B cell (primary cell): ENCODE measurements at regions not wholly inside any gene's neighbourhood (a gene's known extent, or its start where the extent isn't known, plus 50 kb on each side); places are given as distances from the start of the nearest gene placed in this dataset.

Source experiments
- ATAC-seq: fragments of 200-7000 bp; cut with Tn5 transposase; one replicate; pipeline ENCODE4 v1.10.0; 2021; ENCODE audit warnings: low read depth, mild to moderate bottlenecking, moderate number of reproducible peaks, moderate library complexity
- CTCF ChIA-PET: fragments of 350-600 bp; sonication (Branson Sonifier 250); formaldehyde crosslinking; loops from one replicate; lab custom pipeline; 2021; ENCODE audit warnings: antibody characterized with exemption, inconsistent platforms; lab: Charles Lee
- POLR2A ChIA-PET: fragments of 350-600 bp; sonication (Branson Sonifier 250); formaldehyde crosslinking; loops from one replicate; lab custom pipeline; 2021; ENCODE audit warnings: antibody characterized with exemption; lab: Charles Lee
- DNase-seq: peaks from one replicate; pipeline ENCODE4 v3.0.0; 2013
- H2AFZ ChIP-seq: 2 replicates; pipeline ENCODE4 v1.6.1; 2012; ENCODE audit warnings: mild to moderate bottlenecking, low read depth, low read length; ENCODE audit not compliant: insufficient read depth, poor library complexity, severe bottlenecking
- H3K27ac ChIP-seq, 2 donors: 1 replicate in 1 of 2; 2 replicates in 1 of 2; pipeline ENCODE4 v1.5.1; 2012 to 2013; ENCODE audit warnings: low read length in 2 of 2, mild to moderate bottlenecking in 2 of 2, moderate library complexity in 1 of 2
- H3K27me3 ChIP-seq, 4 experiments: fragments of 200-600 bp in 1 of 4; sonication (generic) in 1 of 4; replicated peaks in 1 of 4; 1 replicate in 2 of 4; 2 replicates in 2 of 4; pipeline versions ENCODE4 v1.6.1 to v1.7.0; 2013 to 2016; ENCODE audit warnings: low read length in 3 of 4, mild to moderate bottlenecking in 2 of 4, mixed read lengths in 1 of 4, moderate library complexity in 1 of 4; ENCODE audit not compliant: insufficient read depth in 4 of 4, control insufficient read depth in 3 of 4; ENCODE audit errors: control extremely low read depth in 1 of 4
- H3K36me3 ChIP-seq, 2 experiments: replicated peaks in 1 of 2; 1 replicate in 1 of 2; 2 replicates in 1 of 2; pipeline versions ENCODE4 v1.6.1 to v1.7.1; 2013; ENCODE audit warnings: low read length in 1 of 2; ENCODE audit not compliant: insufficient read depth in 2 of 2, control insufficient read depth in 1 of 2; ENCODE audit errors: control extremely low read depth in 1 of 2, extremely low read depth in 1 of 2
- H3K4me1 ChIP-seq, 2 donors: fragments of 200-600 bp in 1 of 2; sonication (generic) in 1 of 2; 1 replicate in 1 of 2; 2 replicates in 1 of 2; pipeline versions ENCODE4 v1.5.1 to v1.6.1; 2013 to 2017; ENCODE audit warnings: low read length in 2 of 2; ENCODE audit not compliant: control insufficient read depth in 2 of 2, insufficient read depth in 2 of 2
- H3K4me2 ChIP-seq: replicated peaks from 2 replicates; pipeline ENCODE3; 2012; ENCODE audit warnings: mild to moderate bottlenecking, low read depth, low read length; ENCODE audit not compliant: poor library complexity, severe bottlenecking
- H3K4me3 ChIP-seq, 5 experiments: fragments of 200-600 bp in 1 of 5; sonication (generic) in 1 of 5; 1 replicate in 3 of 5; 2 replicates in 2 of 5; pipeline versions ENCODE4 v1.5.1 to v1.7.0; 2011 to 2016; ENCODE audit warnings: low read length in 4 of 5, mild to moderate bottlenecking in 4 of 5, low read depth in 2 of 5, control low read depth in 1 of 5, moderate library complexity in 1 of 5; ENCODE audit not compliant: insufficient read depth in 1 of 5; ENCODE audit errors: control extremely low read depth in 1 of 5, extremely low read depth in 1 of 5
- H3K79me2 ChIP-seq: fragments of 200-600 bp; sonication (generic); one replicate; pipeline ENCODE4 v1.6.0; 2016; ENCODE audit warnings: low read length; ENCODE audit not compliant: control insufficient read depth, insufficient read depth
- H3K9ac ChIP-seq: fragments of 200-600 bp; sonication (generic); 2 replicates; pipeline ENCODE4 v1.6.1; 2017; ENCODE audit warnings: mild to moderate bottlenecking, low read length, moderate library complexity
- H3K9me3 ChIP-seq, 3 donors: one replicate each; pipeline versions ENCODE4 v1.6.1 to v1.7.1; 2013; ENCODE audit warnings: low read length in 2 of 3; ENCODE audit not compliant: control insufficient read depth in 2 of 3, insufficient read depth in 1 of 3; ENCODE audit errors: control extremely low read depth in 1 of 3
- H4K20me1 ChIP-seq: 2 replicates; pipeline ENCODE4 v1.6.0; 2012; ENCODE audit warnings: mild to moderate bottlenecking, low read length; ENCODE audit not compliant: insufficient read depth, control insufficient read depth, poor library complexity, severe bottlenecking
- H3K27ac Mint-ChIP-seq: one replicate; pipeline ENCODE4 v1.8.0; 2021; ENCODE audit warnings: mixed read lengths
- H3K27me3 Mint-ChIP-seq: one replicate; pipeline ENCODE4 v1.8.0; 2021; ENCODE audit warnings: mixed read lengths
- H3K4me1 Mint-ChIP-seq: one replicate; pipeline ENCODE4 v1.8.0; 2021; ENCODE audit warnings: mixed read lengths
- H3K4me3 Mint-ChIP-seq: one replicate; pipeline ENCODE4 v1.8.0; 2021; ENCODE audit warnings: mixed read lengths
- H3K9me3 Mint-ChIP-seq: one replicate; pipeline ENCODE4 v1.8.0; 2022; ENCODE audit warnings: mixed read lengths; ENCODE audit not compliant: insufficient read depth
- EZH2 ChIP-seq: IDR thresholded peaks from 2 replicates; pipeline ENCODE4 v1.6.1; 2012; ENCODE audit warnings: borderline replicate concordance, low read depth, mild to moderate bottlenecking, moderate library complexity, low read length; ENCODE audit not compliant: insufficient read depth, poor library complexity, severe bottlenecking
- WGBS: methylation state at CpG from one replicate; pipeline ENCODE4 v1.1.5; 2013; ENCODE audit warnings: missing lambda C conversion rate; ENCODE audit not compliant: insufficient coverage; 5-methylcytosine and 5-hydroxymethylcytosine counted together
- intact Hi-C: fragments of 100-400 bp; cut with micrococcal nuclease; formaldehyde crosslinking; loops from one replicate; pipeline ENCODE4 v1.10.0; 2022
- TF ChIP-seq, protein P1 (sequence below): fragments of 200-600 bp; IDR thresholded peaks from one replicate; pipeline ENCODE4 v1.8.0; 2022; ENCODE audit warnings: antibody characterized with exemption, mild to moderate bottlenecking

DNA sequence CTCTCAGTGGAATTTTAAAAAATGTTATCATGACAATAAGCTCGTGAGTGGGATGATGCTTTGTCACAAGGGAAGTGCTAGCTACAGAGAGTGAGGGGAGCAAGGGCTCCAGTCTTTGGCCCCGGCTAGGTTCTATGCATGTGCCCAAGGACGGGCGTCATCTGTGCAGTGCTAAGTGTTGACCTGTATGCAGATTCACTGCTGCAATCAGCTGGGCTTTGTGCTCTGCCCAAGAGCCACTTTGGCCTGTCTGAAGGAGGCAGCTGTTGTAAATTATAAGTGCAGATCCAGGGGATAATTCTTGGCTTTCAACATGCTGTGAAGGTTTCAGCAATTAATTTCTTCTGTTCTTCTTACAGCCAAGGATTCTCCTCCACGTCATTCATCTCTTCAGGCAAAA is 268.6 kb downstream of the PSAT1 start:
- no peaks in the 10 kb centered on the region for H3K36me3 ChIP-seq
- no peaks in the 10 kb centered on the region for H3K9me3 Mint-ChIP-seq
- POLR2A ChIA-PET: no interaction called here
- 95% methylated on average over 4 of the region's 5 CpGs for WGBS
- H3K4me1 ChIP-seq: no peaks in the 10 kb centered on the region
- no peaks in the 10 kb centered on the region for H3K4me1 Mint-ChIP-seq
- TF ChIP-seq, protein P1, sequence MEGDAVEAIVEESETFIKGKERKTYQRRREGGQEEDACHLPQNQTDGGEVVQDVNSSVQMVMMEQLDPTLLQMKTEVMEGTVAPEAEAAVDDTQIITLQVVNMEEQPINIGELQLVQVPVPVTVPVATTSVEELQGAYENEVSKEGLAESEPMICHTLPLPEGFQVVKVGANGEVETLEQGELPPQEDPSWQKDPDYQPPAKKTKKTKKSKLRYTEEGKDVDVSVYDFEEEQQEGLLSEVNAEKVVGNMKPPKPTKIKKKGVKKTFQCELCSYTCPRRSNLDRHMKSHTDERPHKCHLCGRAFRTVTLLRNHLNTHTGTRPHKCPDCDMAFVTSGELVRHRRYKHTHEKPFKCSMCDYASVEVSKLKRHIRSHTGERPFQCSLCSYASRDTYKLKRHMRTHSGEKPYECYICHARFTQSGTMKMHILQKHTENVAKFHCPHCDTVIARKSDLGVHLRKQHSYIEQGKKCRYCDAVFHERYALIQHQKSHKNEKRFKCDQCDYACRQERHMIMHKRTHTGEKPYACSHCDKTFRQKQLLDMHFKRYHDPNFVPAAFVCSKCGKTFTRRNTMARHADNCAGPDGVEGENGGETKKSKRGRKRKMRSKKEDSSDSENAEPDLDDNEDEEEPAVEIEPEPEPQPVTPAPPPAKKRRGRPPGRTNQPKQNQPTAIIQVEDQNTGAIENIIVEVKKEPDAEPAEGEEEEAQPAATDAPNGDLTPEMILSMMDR: no peak
- no peak for TF ChIP-seq EZH2
- H3K27ac Mint-ChIP-seq: no peak overlapping the region
- CTCF ChIA-PET: no interaction called here
- intact Hi-C loops: no loop called here
- H4K20me1 ChIP-seq: no peaks in the 10 kb centered on the region
- no peak overlapping the region for H3K4me3 Mint-ChIP-seq
- H3K4me3 ChIP-seq: no peak overlapping the region
- no peak overlapping the region for H2AFZ ChIP-seq
- no peaks in the 10 kb centered on the region for H3K27me3 Mint-ChIP-seq
- DNase-seq (no peak), ATAC-seq (no peak)
- no peaks in the 10 kb centered on the region for H3K9me3 ChIP-seq
- no peak overlapping the region for H3K4me2 ChIP-seq
- H3K9ac ChIP-seq: no peak overlapping the region
- no peak overlapping the region for H3K27ac ChIP-seq
- no peaks in the 10 kb centered on the region for H3K27me3 ChIP-seq
- H3K79me2 ChIP-seq: no peaks in the 10 kb centered on the region

DNA sequence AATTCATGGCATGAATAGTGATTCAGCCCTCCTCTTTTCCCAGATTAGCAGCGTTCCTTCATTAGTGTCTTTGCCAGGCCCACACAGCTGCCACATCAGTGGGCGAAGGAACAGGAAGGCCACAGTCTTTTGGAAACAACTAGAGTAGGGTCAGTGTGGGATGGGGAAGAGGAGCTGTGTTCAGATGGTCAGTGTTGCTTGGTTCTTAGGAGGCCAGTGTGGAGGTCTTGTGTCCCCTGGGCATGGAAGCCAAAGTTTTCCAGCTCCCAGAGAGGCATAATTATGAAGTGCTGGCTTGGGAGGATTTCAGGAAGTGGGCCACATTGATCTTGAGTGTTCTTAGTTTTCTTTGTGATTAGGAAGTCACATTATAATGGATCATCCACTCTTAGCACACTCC is 269.6 kb downstream of the PSAT1 start:
- H3K79me2 ChIP-seq: no peaks in the 10 kb centered on the region
- H3K4me1 ChIP-seq: no peaks in the 10 kb centered on the region
- no peak overlapping the region for H3K27ac Mint-ChIP-seq
- H3K4me3 ChIP-seq: no peak overlapping the region
- DNase-seq (no peak), ATAC-seq (no peak)
- no peak overlapping the region for H3K27ac ChIP-seq
- H3K9me3 Mint-ChIP-seq: no peaks in the 10 kb centered on the region
- no peak overlapping the region for H2AFZ ChIP-seq
- no peak for TF ChIP-seq EZH2
- TF ChIP-seq, protein P1: no peak
- POLR2A ChIA-PET: no interaction called here
- no peaks in the 10 kb centered on the region for H3K4me1 Mint-ChIP-seq
- H3K27me3 ChIP-seq: no peaks in the 10 kb centered on the region
- no peaks in the 10 kb centered on the region for H3K9me3 ChIP-seq
- H3K4me2 ChIP-seq: no peak overlapping the region
- intact Hi-C loops: no loop called here
- H3K36me3 ChIP-seq: no peaks in the 10 kb centered on the region
- H3K4me3 Mint-ChIP-seq: no peak overlapping the region
- CTCF ChIA-PET: no interaction called here
- no peaks in the 10 kb centered on the region for H3K27me3 Mint-ChIP-seq
- H3K9ac ChIP-seq: no peak overlapping the region
- no peaks in the 10 kb centered on the region for H4K20me1 ChIP-seq
- no CpG with 5 or more reads among the region's 2 CpGs for WGBS
